A673 (cell line): ENCODE measurements at regions not wholly inside any gene's neighbourhood (a gene's known extent, or its start where the extent isn't known, plus 50 kb on each side); places are given as distances from the start of the nearest gene placed in this dataset.

Experiments used
- CTCF ChIP-seq: fragments of 300-800, 200-600 bp; sonication (generic); conservative IDR thresholded peaks from 2 replicates; pipeline ENCODE4 v1.5.1; 2017; ENCODE audit warnings: low read depth, mild to moderate bottlenecking, antibody characterized with exemption, low read length, moderate library complexity, mixed read lengths
- EZH2 ChIP-seq: fragments of 200-600 bp; sonication (generic); IDR thresholded peaks from 2 replicates; pipeline ENCODE4 v1.6.1; 2017; ENCODE audit warnings: borderline replicate concordance, low read depth, mild to moderate bottlenecking, mixed read lengths, antibody characterized with exemption, low read length; ENCODE audit not compliant: poor library complexity, severe bottlenecking

DNA sequence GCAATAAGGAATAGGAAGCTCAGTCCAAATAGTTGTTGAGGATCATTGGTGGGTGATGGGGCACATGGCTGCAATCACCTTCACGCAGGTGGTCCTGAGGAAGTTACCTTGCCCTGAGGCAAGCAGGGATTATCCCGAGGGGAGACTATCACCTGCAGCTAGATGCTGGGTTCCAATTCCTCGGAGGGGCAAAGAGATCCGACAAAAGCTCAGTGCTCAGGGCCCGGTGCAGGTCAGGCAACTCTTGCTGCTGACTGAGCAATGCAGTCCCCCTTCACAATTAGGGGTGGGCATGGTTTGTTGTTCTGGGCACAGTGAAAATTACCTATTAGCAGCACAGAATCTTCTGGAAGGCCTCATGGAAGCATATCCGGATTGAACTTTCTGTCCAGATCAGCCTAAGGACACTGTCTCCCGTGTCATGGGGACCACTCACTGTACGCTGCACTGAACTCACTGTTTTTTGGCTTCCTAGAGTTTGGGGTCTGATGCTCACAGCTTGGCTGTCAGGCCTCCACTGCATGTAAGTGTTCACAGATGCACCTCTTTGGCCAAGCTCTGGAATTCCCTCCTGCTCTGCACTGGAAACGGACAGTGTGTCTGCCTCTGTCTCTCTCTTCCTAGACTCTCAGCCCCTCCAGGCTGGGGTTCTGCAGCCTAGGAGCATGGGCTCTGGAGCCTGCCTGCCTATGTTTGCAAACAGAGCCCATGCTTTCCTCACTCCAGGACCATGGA lies 372.7 kb downstream of the ZNF536 start:
- TF ChIP-seq CTCF (no peak), EZH2 (no peak)
